HuH-7 (cell line): ENCODE measurements at regions not wholly inside any gene's neighbourhood (a gene's known extent, or its start where the extent isn't known, plus 50 kb on each side); places are given as distances from the start of the nearest gene placed in this dataset.

Experiments
- DNase-seq: peaks from one replicate; pipeline ENCODE4 v3.0.0; 2011; ENCODE audit warnings: low spot score

DNA sequence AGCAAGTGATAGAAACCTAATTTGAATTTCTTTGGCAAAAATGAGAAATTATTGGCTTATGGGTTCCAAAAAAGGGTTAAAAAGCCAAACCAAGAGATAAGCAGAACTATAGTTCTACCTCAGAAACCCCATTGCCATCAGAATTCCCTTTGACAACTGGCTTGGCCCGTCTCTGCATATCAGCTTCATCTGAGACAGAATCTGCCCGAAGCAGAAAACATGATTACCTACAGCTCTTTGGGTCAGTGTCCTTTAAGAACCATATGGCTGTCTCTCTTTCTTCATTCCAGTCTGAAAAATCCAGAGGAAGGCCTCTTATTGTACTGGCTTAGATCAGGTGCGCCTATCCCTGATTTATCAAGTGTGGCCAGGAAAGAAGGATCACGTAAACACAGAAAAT is 49.8 kb upstream of the AGPS start:
- no peak for DNase-seq
